K562 (cell line): ENCODE measurements at regions not wholly inside any gene's neighbourhood (a gene's known extent, or its start where the extent isn't known, plus 50 kb on each side); places are given as distances from the start of the nearest gene placed in this dataset.

Source experiments
- ARID2 ChIP-seq: fragments of 450-650 bp; IDR thresholded peaks from 2 replicates; pipeline ENCODE4 v1.6.1; 2017; ENCODE audit warnings: antibody characterized with exemption, mild to moderate bottlenecking
- ATF7 ChIP-seq: fragments of 450-650 bp; IDR thresholded peaks from 2 replicates; pipeline ENCODE4 v1.7.1; 2014; ENCODE audit warnings: mild to moderate bottlenecking, moderate library complexity
- BDP1 ChIP-seq: IDR thresholded peaks from 3 replicates; pipeline ENCODE4 v1.6.1; 2011; ENCODE audit not compliant: insufficient read length, insufficient read depth
- CBFA2T3 ChIP-seq: fragments of 450-650 bp; IDR thresholded peaks from 2 replicates; pipeline ENCODE4 v1.6.1; 2017
- DMBX1 ChIP-seq: fragments of 250-450 bp; sonication (Bioruptor Pico); IDR thresholded peaks from 2 replicates; pipeline ENCODE4 v1.8.0; 2022; ENCODE audit warnings: inconsistent platforms, mild to moderate bottlenecking, moderate library complexity, borderline replicate concordance
- FOXA3 ChIP-seq, 2 experiments: fragments of 450-650 bp in 1 of 2; sonication (generic) in 1 of 2; formaldehyde crosslinking; IDR thresholded peaks in 1 of 2; conservative IDR thresholded peaks in 1 of 2; 2 replicates each; pipeline versions ENCODE4 v1.4.0 to v1.8.0; 2020 to 2022; ENCODE audit warnings: mild to moderate bottlenecking in 2 of 2, missing genetic modification reagents in 1 of 2
- HMG20B ChIP-seq: fragments of 250-450 bp; sonication (Bioruptor Pico); IDR thresholded peaks from 2 replicates; pipeline ENCODE4 v1.5.0; 2021; ENCODE audit warnings: mild to moderate bottlenecking
- L3MBTL2 ChIP-seq: fragments of 450-650 bp; IDR thresholded peaks from 2 replicates; pipeline ENCODE4 v1.6.1; 2016; ENCODE audit warnings: mild to moderate bottlenecking, moderate library complexity
- LARP7 ChIP-seq: fragments of 450-650 bp; IDR thresholded peaks from 2 replicates; pipeline ENCODE4 v1.6.1; 2016
- MAFK ChIP-seq: IDR thresholded peaks from 2 replicates; pipeline ENCODE4 v1.6.1; 2011; ENCODE audit warnings: low read length, improper control_type of control experiment
- MTA2 ChIP-seq: fragments of 450-650 bp; IDR thresholded peaks from 2 replicates; pipeline ENCODE4 v1.6.1; 2016; ENCODE audit warnings: low read depth
- NFIC ChIP-seq: fragments of 450-650 bp; IDR thresholded peaks from 2 replicates; pipeline ENCODE4 v1.6.1; 2017; ENCODE audit warnings: mild to moderate bottlenecking, inconsistent platforms
- POLR2A ChIP-seq: fragments of 450-650 bp; conservative IDR thresholded peaks from 2 replicates; pipeline ENCODE4 v1.6.1; 2016
- PPARD ChIP-seq: fragments of 250-450 bp; sonication (Bioruptor Pico); IDR thresholded peaks from 2 replicates; pipeline ENCODE4 v1.8.0; 2022; ENCODE audit warnings: inconsistent platforms, mild to moderate bottlenecking, moderate library complexity
- SFPQ ChIP-seq: fragments of 200-400 bp; formaldehyde crosslinking; IDR thresholded peaks from 2 replicates; pipeline ENCODE4 v1.6.1; 2017; ENCODE audit warnings: mild to moderate bottlenecking, low read depth, low read length, moderate library complexity
- SMARCC2 ChIP-seq: fragments of 450-650 bp; IDR thresholded peaks from 2 replicates; pipeline ENCODE4 v1.6.1; 2017; ENCODE audit warnings: antibody characterized with exemption, moderate library complexity, mild to moderate bottlenecking, low read depth
- SUPT5H ChIP-seq: fragments of 450-650 bp; IDR thresholded peaks from 2 replicates; pipeline ENCODE4 v1.6.1; 2016
- ZNF175 ChIP-seq: fragments of 200-800 bp; sonication (Bioruptor generic); IDR thresholded peaks from 2 replicates; pipeline ENCODE4 v1.6.1; 2016; ENCODE audit warnings: low read depth, mild to moderate bottlenecking, missing genetic modification characterization, missing compliant biosample characterization
- ZNF324 ChIP-seq: fragments of 250-450 bp; sonication (Bioruptor Pico); IDR thresholded peaks from 2 replicates; pipeline ENCODE4 v1.4.0; 2020; ENCODE audit warnings: mild to moderate bottlenecking
- ZNF586 ChIP-seq: fragments of 450-650 bp; formaldehyde crosslinking; conservative IDR thresholded peaks from 2 replicates; pipeline ENCODE4 v1.4.0; 2020; ENCODE audit warnings: mild to moderate bottlenecking, moderate library complexity
- ZNF644 ChIP-seq: fragments of 200-800 bp; sonication (Bioruptor generic); IDR thresholded peaks from 2 replicates; pipeline ENCODE4 v1.6.1; 2016; ENCODE audit warnings: low read depth, missing genetic modification characterization, missing compliant biosample characterization
- ZNF717 ChIP-seq: fragments of 250-450 bp; sonication (Bioruptor Pico); IDR thresholded peaks from 2 replicates; pipeline ENCODE4 v1.5.0; 2021
- TF ChIP-seq, protein P1 (sequence below): sonication (generic); formaldehyde crosslinking; IDR thresholded peaks from 2 replicates; pipeline ENCODE4 v1.8.1; 2023; ENCODE audit warnings: mild to moderate bottlenecking, missing genetic modification reagents, moderate library complexity
- TF ChIP-seq, protein P2 (sequence below): fragments of 450-650 bp; conservative IDR thresholded peaks from 2 replicates; pipeline ENCODE4 v1.6.1; 2016; ENCODE audit warnings: missing genetic modification characterization, low read depth, mild to moderate bottlenecking, missing compliant biosample characterization, moderate library complexity
- TF ChIP-seq, protein P3 (sequence below): fragments of 250-450 bp; sonication (Bioruptor Pico); IDR thresholded peaks from 2 replicates; pipeline ENCODE4 v1.5.0; 2020; ENCODE audit warnings: mild to moderate bottlenecking, borderline replicate concordance
- TF ChIP-seq, protein P4 (sequence below): sonication (generic); IDR thresholded peaks from 2 replicates; pipeline ENCODE4 v1.6.1; 2016

DNA sequence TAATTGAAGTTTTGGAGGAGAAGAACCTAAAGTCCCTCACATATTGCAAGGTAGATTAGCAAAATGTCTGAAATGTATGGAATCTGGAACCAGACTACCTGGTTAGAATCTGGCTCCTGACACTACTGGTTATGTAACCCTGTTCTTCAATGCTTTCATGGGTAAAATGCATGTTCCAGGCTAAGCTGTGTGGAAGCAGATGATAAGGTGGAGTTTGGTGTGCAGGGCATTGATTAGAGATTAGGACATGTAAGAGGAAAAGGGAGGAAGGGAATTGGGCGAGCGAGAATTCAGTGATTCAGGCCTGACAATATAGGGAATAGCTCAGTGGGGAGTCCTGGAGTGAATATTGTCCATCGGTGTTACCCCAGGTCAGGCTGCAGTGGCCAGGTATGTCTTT is 165.8 kb upstream of the SFRP2 start (continued):
- TF ChIP-seq SFPQ (no peak), ZNF175 (CRISPR knock-in tag) (no peak), DMBX1 (CRISPR knock-in tag) (no peak), PPARD (no peak), SMARCC2 (no peak), L3MBTL2 (no peak), NFIC (0 out of 2 replicates have a peak, but pooled peaks have one; percentile 15), ATF7 (no peak), MAFK (no peak), CBFA2T3 (peak; percentile 79), ZNF644 (no peak), SUPT5H (no peak), POLR2A (no peak), BDP1 (no peak), ZNF324 (CRISPR knock-in tag) (no peak), FOXA3 (CRISPR knock-in tag; conservative IDR thresholded peaks at IDR 0.05 in 1 of 2, IDR thresholded peaks at IDR 0.05 in 1 of 2) (no peak), ZNF717 (CRISPR knock-in tag) (no peak), HMG20B (no peak), ZNF586 (CRISPR knock-in tag) (no peak), LARP7 (no peak), MTA2 (peak; percentile 27; the same call in 1 of the 2 replicates), ARID2 (no peak)
- TF ChIP-seq, protein P1, sequence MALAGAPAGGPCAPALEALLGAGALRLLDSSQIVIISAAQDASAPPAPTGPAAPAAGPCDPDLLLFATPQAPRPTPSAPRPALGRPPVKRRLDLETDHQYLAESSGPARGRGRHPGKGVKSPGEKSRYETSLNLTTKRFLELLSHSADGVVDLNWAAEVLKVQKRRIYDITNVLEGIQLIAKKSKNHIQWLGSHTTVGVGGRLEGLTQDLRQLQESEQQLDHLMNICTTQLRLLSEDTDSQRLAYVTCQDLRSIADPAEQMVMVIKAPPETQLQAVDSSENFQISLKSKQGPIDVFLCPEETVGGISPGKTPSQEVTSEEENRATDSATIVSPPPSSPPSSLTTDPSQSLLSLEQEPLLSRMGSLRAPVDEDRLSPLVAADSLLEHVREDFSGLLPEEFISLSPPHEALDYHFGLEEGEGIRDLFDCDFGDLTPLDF (CRISPR knock-in tag), result no peak
- TF ChIP-seq, protein P2, sequence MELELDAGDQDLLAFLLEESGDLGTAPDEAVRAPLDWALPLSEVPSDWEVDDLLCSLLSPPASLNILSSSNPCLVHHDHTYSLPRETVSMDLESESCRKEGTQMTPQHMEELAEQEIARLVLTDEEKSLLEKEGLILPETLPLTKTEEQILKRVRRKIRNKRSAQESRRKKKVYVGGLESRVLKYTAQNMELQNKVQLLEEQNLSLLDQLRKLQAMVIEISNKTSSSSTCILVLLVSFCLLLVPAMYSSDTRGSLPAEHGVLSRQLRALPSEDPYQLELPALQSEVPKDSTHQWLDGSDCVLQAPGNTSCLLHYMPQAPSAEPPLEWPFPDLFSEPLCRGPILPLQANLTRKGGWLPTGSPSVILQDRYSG (tag), result no peak
- TF ChIP-seq, protein P3, sequence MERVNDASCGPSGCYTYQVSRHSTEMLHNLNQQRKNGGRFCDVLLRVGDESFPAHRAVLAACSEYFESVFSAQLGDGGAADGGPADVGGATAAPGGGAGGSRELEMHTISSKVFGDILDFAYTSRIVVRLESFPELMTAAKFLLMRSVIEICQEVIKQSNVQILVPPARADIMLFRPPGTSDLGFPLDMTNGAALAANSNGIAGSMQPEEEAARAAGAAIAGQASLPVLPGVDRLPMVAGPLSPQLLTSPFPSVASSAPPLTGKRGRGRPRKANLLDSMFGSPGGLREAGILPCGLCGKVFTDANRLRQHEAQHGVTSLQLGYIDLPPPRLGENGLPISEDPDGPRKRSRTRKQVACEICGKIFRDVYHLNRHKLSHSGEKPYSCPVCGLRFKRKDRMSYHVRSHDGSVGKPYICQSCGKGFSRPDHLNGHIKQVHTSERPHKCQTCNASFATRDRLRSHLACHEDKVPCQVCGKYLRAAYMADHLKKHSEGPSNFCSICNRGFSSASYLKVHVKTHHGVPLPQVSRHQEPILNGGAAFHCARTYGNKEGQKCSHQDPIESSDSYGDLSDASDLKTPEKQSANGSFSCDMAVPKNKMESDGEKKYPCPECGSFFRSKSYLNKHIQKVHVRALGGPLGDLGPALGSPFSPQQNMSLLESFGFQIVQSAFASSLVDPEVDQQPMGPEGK, result no peak
- TF ChIP-seq, protein P4, sequence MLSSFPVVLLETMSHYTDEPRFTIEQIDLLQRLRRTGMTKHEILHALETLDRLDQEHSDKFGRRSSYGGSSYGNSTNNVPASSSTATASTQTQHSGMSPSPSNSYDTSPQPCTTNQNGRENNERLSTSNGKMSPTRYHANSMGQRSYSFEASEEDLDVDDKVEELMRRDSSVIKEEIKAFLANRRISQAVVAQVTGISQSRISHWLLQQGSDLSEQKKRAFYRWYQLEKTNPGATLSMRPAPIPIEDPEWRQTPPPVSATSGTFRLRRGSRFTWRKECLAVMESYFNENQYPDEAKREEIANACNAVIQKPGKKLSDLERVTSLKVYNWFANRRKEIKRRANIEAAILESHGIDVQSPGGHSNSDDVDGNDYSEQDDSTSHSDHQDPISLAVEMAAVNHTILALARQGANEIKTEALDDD, result no peak
